GM18858 (cell line): ENCODE measurements at regions not wholly inside any gene's neighbourhood (a gene's known extent, or its start where the extent isn't known, plus 50 kb on each side); places are given as distances from the start of the nearest gene placed in this dataset.

Experiments
- ATAC-seq: cut with Tn5 transposase; IDR thresholded peaks from one replicate; pipeline ENCODE4 v1.9.1; 2021; ENCODE audit not compliant: unreplicated experiment

GRCh38 chr6:88388589-88388988 is 222.4 kb upstream of the CNR1 start:
- ATAC-seq, result no peak

DNA sequence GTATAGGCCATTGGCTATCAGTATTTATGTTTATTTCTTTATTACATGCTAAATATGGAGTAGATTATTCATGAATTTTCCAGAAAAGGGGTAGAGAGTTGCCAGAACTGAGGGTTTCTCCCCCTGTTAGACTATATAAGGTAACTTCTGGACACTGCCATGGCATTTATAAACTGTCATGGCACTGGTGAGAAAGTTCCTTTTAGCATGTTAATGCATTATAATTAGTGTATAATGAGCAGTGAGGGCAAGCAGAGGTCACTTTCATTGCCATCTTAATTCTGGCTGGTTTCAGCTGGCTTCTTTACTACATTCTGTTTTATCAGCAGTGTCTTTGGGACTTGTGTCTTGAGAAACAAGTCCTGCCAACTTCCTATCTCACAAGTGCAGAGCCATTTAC is 220.0 kb upstream of the CNR1 start:
- no peak for ATAC-seq

- no peak for ATAC-seq
Measured at GRCh38 chr6:88383183-88383582, 217.0 kb upstream of the CNR1 start.

GRCh38 chr6:88381289-88381642 is 215.1 kb upstream of the CNR1 start:
- no peak for ATAC-seq

DNA sequence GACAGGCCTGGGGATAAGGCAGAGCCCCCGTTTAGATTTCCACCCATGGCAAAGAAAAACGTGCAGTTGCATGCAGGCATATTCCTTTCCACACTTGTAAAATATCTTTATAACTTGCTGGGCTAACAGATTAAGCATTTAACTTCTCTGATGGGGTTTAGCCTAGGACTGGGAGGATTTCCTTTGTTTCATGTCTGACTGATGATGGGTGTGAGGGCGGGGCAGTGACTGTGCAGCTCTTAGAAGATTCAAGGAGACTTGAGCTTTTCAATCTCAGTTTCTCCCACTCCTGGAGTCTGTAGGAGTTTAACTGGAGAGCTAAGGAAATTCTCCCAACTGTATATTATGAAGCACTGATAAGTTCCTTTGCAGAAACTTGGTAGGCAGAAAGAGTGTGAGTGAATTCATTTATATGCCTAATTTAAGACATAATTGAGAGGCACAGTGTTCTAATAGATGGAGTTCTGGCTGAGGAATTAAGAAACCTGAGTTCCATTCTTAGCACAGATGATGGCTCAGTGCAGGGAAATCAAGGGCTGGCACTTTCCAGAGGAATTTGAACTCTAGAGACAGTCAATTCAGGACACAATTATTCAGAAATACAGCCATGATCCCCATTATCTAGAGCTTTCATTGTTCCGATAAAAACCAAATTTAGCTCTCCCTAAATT is 214.6 kb upstream of the CNR1 start:
- no peak for ATAC-seq

- no peak for ATAC-seq
Measured at GRCh38 chr6:88380083-88380482, 213.9 kb upstream of the CNR1 start.

DNA sequence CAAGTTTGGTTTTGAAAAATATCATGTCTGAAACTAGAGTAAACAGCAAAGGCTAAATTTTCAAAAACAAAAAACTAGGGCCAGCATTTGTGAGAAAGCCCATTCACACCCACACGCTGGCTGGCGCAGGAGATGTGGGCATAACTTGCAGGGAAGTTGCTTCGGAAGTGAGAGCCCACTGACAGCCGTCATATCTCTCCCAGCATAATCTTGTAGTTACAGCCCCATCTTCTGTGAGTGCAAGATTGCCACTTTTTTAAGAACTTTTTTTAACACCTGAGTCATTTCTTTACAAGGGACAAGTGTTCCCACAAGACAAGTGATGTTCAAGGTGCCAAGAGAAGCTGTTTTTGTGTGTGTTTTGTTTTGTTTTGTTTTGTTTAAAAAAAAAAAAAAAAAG is 212.5 kb upstream of the CNR1 start:
- no peak for ATAC-seq

DNA sequence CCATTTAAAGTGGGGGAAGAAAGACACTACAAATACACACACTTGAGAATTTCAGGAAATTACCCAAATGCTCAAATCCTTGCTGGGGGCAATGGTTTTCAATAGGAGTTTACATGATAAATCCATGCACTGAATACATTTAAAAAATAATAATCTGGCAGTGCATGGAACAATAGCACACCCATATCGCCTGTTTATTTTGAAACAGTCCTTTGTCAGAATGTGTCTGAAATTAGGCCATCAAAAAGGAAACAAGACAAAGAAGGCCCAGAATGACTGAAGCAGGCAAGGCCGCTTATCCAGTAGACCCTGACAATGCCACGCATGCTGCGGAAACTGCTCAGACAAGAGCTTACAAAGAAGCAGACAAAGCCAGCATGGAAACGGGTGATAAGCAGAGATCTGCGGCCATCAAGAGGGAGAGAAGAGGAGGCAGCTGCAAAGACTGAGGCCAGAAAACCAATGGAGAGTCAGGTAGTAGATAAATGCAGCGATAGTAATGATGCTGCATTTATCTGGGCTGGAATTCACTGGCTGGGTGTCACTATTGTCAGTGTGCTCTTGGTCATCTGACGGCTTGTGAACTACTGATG is 211.9 kb upstream of the CNR1 start:
- no peak for ATAC-seq

DNA sequence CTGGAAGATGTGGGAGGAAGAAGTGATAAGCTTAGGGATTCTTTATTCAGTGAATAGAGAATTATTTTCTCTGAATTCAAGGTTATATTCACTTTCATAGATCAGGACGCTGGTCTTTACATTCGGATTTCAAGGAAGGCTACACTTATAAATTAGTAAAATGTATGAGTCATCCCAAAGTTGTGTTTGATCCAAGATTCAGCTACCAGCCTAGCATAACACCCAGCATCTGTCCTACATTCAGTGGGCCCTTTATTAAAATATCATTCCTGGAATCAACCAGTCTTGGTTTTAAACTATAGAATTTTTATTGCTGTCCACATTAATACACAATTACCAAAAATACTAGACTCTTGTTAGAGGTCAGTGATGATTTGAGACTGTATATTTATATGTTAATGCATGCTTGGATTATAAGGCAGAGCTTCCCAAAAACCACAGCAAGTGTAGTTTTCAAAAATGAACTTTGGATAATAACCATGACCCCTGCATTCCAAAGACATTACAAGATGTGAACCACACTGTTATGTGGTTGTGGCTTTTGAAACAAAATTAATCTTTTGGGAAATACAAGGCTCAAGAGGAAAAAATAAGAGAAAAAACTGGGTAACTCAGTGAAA is 210.7 kb upstream of the CNR1 start:
- ATAC-seq, result no peak

DNA sequence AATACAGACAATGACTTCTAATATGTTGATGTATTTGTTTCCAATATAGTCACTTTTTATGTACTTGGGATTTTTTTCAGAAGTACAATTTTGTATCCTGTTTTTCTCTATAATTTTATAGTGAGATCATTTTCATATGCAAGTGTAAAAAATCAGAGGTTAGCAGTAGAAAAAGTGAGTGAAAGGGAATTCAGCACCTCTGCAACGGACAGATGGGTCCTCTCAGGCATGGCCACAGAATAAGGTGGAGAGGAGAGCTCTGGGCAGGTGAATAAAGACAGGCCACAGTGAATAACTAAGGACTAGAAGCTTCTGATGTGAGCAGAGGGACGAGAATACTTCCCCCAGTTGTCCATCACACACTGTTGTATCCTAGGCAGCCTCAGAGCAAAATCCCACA is 210.1 kb upstream of the CNR1 start:
- ATAC-seq, result no peak

GRCh38 chr6:88374553-88374952 is 208.4 kb upstream of the CNR1 start:
- no peak for ATAC-seq

DNA sequence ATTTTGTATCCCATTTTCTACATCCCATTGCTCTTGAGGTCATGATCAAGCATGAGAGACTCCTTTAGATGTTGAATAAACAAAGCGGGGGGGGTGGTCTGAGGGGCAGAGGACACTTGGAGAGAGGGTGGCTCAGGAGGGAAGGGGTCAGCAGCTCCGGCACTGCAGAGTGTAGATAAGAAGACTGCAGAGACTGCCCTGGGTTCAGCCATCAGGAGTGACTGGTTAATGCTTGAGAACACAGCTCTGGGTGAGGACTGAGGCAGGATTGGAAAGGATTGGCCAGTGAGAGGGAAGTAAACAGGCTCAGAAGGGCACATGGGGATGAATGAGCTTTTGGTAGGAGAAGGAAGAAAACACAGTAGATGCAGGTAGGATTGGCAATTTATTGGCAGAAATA is 205.3 kb upstream of the CNR1 start:
- ATAC-seq, result no peak

- no peak for ATAC-seq
Measured at GRCh38 chr6:88370127-88370710, 204.1 kb upstream of the CNR1 start.

DNA sequence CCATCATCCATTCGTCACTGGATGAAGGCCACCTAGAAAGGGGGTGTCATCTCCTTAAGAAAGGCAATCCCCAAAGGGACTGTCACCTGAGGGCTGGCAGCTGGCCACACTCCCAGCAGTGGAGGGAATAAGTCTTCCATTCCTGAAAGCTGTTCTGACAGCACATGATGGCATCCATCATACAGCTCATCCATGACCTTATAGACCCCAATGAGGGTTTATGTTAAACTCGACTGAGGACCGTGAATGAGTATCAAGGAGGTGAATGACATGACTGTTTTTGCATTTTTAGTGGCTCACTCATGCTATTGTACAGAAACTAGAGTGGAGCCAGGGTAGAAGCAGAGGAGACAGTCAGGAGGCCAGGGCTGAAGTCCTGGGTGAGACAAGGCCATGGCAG is 203.1 kb upstream of the CNR1 start:
- no peak for ATAC-seq

GRCh38 chr6:88368071-88368787 is 202.1 kb upstream of the CNR1 start:
- ATAC-seq, result no peak

DNA sequence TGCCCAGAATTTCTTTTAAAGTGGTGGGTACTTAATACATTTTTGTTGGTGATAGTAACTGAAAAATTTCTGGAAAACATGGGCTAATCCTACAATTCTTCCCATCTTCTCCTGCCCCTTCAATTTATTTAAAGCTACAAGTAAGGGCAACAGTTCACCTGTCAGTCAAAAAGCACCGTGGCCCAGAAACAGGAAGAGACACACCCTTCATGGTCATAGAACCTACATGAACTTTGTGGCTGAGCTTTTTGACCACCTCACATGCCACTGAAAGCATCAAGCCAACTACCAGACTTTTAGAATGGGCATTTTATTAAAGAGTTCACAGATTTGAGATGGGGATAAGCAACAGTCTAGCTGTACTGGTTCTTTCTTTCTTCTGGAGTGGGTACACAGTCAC is 201.1 kb upstream of the CNR1 start:
- no peak for ATAC-seq

DNA sequence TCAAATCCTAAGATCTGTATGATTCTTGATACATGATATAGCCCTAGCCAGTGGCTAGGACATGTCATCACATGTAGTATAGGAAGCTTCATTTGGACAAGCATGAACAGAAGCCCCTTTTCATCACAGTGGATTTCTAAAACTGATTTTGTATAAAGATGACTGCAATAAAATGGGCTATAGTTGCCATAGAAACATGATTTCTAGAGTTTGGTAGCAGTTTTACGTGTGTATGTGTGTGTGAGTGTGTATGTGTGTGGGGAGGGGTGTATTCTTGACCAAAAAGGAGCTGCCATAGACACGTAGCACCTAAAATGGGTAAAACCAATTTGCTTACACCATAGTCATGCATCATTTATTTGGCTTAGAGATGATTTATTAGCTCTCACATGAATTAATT is 200.5 kb upstream of the CNR1 start:
- no peak for ATAC-seq

DNA sequence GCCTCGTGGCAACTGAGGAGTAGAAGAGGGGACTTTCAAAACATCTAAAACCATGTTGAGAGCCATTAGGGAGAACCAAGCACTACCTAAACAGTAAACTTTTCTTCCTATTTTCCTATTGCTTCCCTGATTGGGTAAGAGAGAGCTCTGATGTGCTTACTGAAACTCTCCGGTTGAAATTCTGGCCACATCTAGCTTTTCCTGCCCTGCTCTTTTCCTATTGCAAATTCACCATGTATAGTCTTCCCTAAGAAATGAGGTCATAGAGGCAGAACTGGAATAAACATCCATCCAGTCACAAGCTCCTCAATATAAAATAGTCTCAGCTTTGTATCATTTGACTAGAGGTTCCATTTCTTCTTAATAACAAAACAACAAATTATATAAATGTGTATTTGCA is 199.5 kb upstream of the CNR1 start:
- no peak for ATAC-seq

GRCh38 chr6:88365230-88365629 is 199.1 kb upstream of the CNR1 start:
- no peak for ATAC-seq

- ATAC-seq, result no peak
Measured at GRCh38 chr6:88361754-88362153, 195.6 kb upstream of the CNR1 start.

DNA sequence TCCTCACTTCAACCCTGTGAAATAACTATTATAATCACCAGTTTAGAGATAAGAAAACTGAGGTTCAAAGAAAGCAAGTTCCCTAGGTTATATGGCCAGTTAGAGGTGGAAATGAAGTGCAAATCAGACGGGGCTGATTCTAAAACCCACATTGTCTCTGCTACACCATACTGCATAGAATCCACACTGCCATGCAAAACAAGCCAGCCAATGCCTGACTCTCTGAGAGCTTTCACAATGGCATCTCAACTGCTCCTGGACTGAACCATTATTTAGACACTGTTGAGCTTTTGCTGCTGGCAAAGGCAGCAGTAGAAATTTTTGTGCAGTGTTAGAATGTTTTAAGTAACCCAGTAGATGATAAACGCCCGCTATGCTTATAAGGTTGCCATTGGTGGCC is 195.2 kb upstream of the CNR1 start:
- ATAC-seq, result no peak
